ENCODE measurements at regions not wholly inside any gene's neighbourhood (a gene's known extent, or its start where the extent isn't known, plus 50 kb on each side); places are given as distances from the start of the nearest gene placed in this dataset.
"Not testable (repeated sequence)": the region's sequence is repeated elsewhere in the genome, so short reads cannot be mapped to it uniquely, and the experiment has no call there.

- no peak for DNase-seq
Measured at GRCh38 chr5:158471535-158471924, 612.6 kb upstream of the CLINT1 start.

GRCh38 chr5:158470764-158471534 is 612.0 kb upstream of the CLINT1 start:
- peak; percentile 46 for DNase-seq

GRCh38 chr5:158468444-158468843 is 609.5 kb upstream of the CLINT1 start:
- no peak for DNase-seq

- DNase-seq: no peak
Measured at GRCh38 chr5:158466191-158466590, 607.2 kb upstream of the CLINT1 start.

GRCh38 chr5:158465086-158465972 is 606.4 kb upstream of the CLINT1 start:
- no peak for DNase-seq

GRCh38 chr5:158464383-158464782 is 605.4 kb upstream of the CLINT1 start:
- no peak for DNase-seq

GRCh38 chr5:158463938-158464337 is 605.0 kb upstream of the CLINT1 start:
- no peak for DNase-seq

- DNase-seq: no peak
Measured at GRCh38 chr5:158463188-158463587, 604.2 kb upstream of the CLINT1 start.

GRCh38 chr5:158462349-158463114 is 603.6 kb upstream of the CLINT1 start:
- no peak for DNase-seq

- DNase-seq: no peak
Measured at GRCh38 chr5:158461240-158461854, 602.4 kb upstream of the CLINT1 start.

GRCh38 chr5:158458086-158458485 is 599.1 kb upstream of the CLINT1 start:
- DNase-seq: no peak

GRCh38 chr5:158456756-158457155 is 597.8 kb upstream of the CLINT1 start:
- DNase-seq: no peak

GRCh38 chr5:158456241-158456640 is 597.3 kb upstream of the CLINT1 start:
- no peak for DNase-seq

- DNase-seq: no peak
Measured at GRCh38 chr5:158451993-158452672, 593.2 kb upstream of the CLINT1 start.

GRCh38 chr5:158451203-158451992 is 592.5 kb upstream of the CLINT1 start:
- no peak for DNase-seq

- no peak for DNase-seq
Measured at GRCh38 chr5:158450751-158451171, 591.8 kb upstream of the CLINT1 start.

- DNase-seq: not testable (repeated sequence)
Measured at GRCh38 chr5:158446761-158447160, 587.8 kb upstream of the CLINT1 start.

- DNase-seq: not testable (repeated sequence)
Measured at GRCh38 chr5:158439204-158439603, 580.3 kb upstream of the CLINT1 start.

- no peak for DNase-seq
Measured at GRCh38 chr5:158436271-158437065, 577.5 kb upstream of the CLINT1 start.

GRCh38 chr5:158435161-158435616 is 576.2 kb upstream of the CLINT1 start:
- DNase-seq: no peak

All from NCI-H1105 (cell line).